ENCODE measurements at regions not wholly inside any gene's neighbourhood (a gene's known extent, or its start where the extent isn't known, plus 50 kb on each side); places are given as distances from the start of the nearest gene placed in this dataset.

DNA sequence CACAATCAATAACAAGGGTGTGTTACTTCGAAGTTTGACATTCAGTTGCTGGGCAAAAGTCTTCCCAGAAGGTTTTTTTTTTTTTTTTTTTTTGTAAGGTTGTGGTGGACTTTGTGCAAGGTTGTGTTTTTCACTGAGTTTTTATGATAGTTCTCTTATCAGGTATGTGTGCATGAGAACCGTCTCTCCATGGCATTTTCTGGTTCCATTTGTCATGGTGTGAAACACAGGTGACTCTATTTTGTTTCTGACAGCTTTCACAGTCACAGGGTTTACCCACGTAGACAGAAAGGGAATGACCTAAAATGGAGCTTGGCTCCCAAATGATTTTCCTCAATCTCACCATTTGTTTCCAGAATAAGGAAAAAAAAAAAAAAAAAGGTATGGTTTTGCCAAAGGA, 1377.2 kb upstream of the CADM2 start:
- TF ChIP-seq POLR2A (IDR thresholded peaks at IDR 0.05; ENCODE audit: low read length), result no peak
- TF ChIP-seq GATA1 (IDR thresholded peaks at IDR 0.05; ENCODE audit: low read depth, low read length), result no peak
